Suprapubic skin (tissue), 4 donors: ENCODE measurements at regions not wholly inside any gene's neighbourhood (a gene's known extent, or its start where the extent isn't known, plus 50 kb on each side); places are given as distances from the start of the nearest gene placed in this dataset.
"Not testable (repeated sequence)": the region's sequence is repeated elsewhere in the genome, so short reads cannot be mapped to it uniquely, and the experiment has no call there.

ENCODE experiments used
- DNase-seq, 2 donors: peaks; one replicate each; pipeline ENCODE4 v3.0.0-alpha.2; 2019; ENCODE audit warnings: low spot score in 2 of 2
- H3K27ac ChIP-seq: fragments of 200-600 bp; sonication (generic); one replicate; pipeline ENCODE4 v1.5.1; 2019
- H3K27me3 ChIP-seq: fragments of 200-600 bp; sonication (generic); one replicate; pipeline ENCODE4 v1.5.1; 2019
- H3K36me3 ChIP-seq: fragments of 200-600 bp; sonication (generic); one replicate; pipeline ENCODE4 v1.5.1; 2019
- H3K4me1 ChIP-seq: fragments of 200-600 bp; sonication (generic); one replicate; pipeline ENCODE4 v1.5.1; 2019
- H3K4me3 ChIP-seq: fragments of 200-600 bp; sonication (generic); one replicate; pipeline ENCODE4 v1.5.1; 2019; ENCODE audit warnings: mild to moderate bottlenecking
- H3K9me3 ChIP-seq: fragments of 200-600 bp; sonication (generic); one replicate; pipeline ENCODE4 v1.5.1; 2019
- CTCF ChIP-seq, 2 donors: fragments of 200-600 bp in 1 of 2; fragments of 450-650 bp in 1 of 2; sonication (generic) in 1 of 2; IDR thresholded peaks; one replicate each; pipeline ENCODE4 v1.5.1; 2016 to 2019; ENCODE audit warnings: antibody characterized with exemption in 2 of 2, mild to moderate bottlenecking in 1 of 2, moderate library complexity in 1 of 2
- EP300 ChIP-seq: sonication (generic); formaldehyde crosslinking; IDR thresholded peaks from one replicate; pipeline ENCODE4 v1.6.1; 2017; ENCODE audit warnings: antibody characterized with exemption
- POLR2A ChIP-seq, 2 donors: fragments of 450-650 bp; IDR thresholded peaks; one replicate each; pipeline ENCODE4 v1.6.1; 2017; ENCODE audit warnings: antibody characterized with exemption in 2 of 2, mild to moderate bottlenecking in 2 of 2, moderate library complexity in 2 of 2
- POLR2AphosphoS5 ChIP-seq, 3 donors: sonication (generic); formaldehyde crosslinking; IDR thresholded peaks; one replicate each; pipeline ENCODE4 v1.6.1; 2017; ENCODE audit warnings: antibody characterized with exemption in 3 of 3
- WGBS: methylation state at CpG from one replicate; pipeline ENCODE4 v1.1.5; 2018; 5-methylcytosine and 5-hydroxymethylcytosine counted together

- 89% methylated on average over 14 of the region's 17 CpGs for WGBS
Measured at GRCh38 chr6:77010931-77011542, 452.3 kb downstream of the HTR1B start.

GRCh38 chr6:76992553-76992952, 470.7 kb downstream of the HTR1B start:
- no peaks in the 10 kb centered on the region for H3K27me3 ChIP-seq
- no peak for DNase-seq
- H3K4me3 ChIP-seq, result no peak overlapping the region
- peaks cover 7% of the 10 kb centered on the region for H3K9me3 ChIP-seq
- H3K4me1 ChIP-seq, result no peaks in the 10 kb centered on the region
- 82% methylated on average over 9 of the region's 9 CpGs for WGBS
- no peak overlapping the region for H3K27ac ChIP-seq
- no peaks in the 10 kb centered on the region for H3K36me3 ChIP-seq
- TF ChIP-seq EP300 (no peak), POLR2AphosphoS5 (IDR thresholded peaks at IDR 0.05) (no peak), POLR2A (IDR thresholded peaks at IDR 0.05) (no peak), CTCF (IDR thresholded peaks at IDR 0.05) (no peak)

More at GRCh38 chr6:77010931-77011542, 452.3 kb downstream of the HTR1B start:
- no peaks in the 10 kb centered on the region for H3K27me3 ChIP-seq
- H3K27ac ChIP-seq, result no peak overlapping the region
- H3K9me3 ChIP-seq, result no peaks in the 10 kb centered on the region
- TF ChIP-seq CTCF (IDR thresholded peaks at IDR 0.05) (no peak), EP300 (no peak), POLR2AphosphoS5 (IDR thresholded peaks at IDR 0.05) (no peak), POLR2A (IDR thresholded peaks at IDR 0.05) (no peak)
- DNase-seq, result peak in 1 of 2 donors; percentile 47
- no peak overlapping the region for H3K4me3 ChIP-seq
- H3K4me1 ChIP-seq, result no peaks in the 10 kb centered on the region
- H3K36me3 ChIP-seq, result no peaks in the 10 kb centered on the region

- Histone ChIP-seq H3K36me3 (no peaks in the 10 kb centered on the region), H3K27me3 (no peaks in the 10 kb centered on the region), H3K4me1 (no peaks in the 10 kb centered on the region), H3K27ac (no peak overlapping the region), H3K4me3 (no peak overlapping the region), H3K9me3 (peaks cover 7% of the 10 kb centered on the region)
- DNase-seq, result no peak
- no peak for TF ChIP-seq CTCF (IDR thresholded peaks at IDR 0.05)
- no peak for TF ChIP-seq POLR2A (IDR thresholded peaks at IDR 0.05)
- no peak for TF ChIP-seq POLR2AphosphoS5 (IDR thresholded peaks at IDR 0.05)
- TF ChIP-seq EP300, result no peak
Measured at GRCh38 chr6:76984572-76984971, 478.7 kb downstream of the HTR1B start.

GRCh38 chr6:76982476-76983199, 480.7 kb downstream of the HTR1B start:
- Histone ChIP-seq H3K27me3 (no peaks in the 10 kb centered on the region), H3K27ac (no peak overlapping the region), H3K4me3 (no peak overlapping the region), H3K4me1 (no peaks in the 10 kb centered on the region), H3K9me3 (no peaks in the 10 kb centered on the region), H3K36me3 (no peaks in the 10 kb centered on the region)
- TF ChIP-seq POLR2AphosphoS5 (IDR thresholded peaks at IDR 0.05) (no peak), EP300 (no peak), CTCF (IDR thresholded peaks at IDR 0.05) (no peak), POLR2A (IDR thresholded peaks at IDR 0.05) (no peak)
- 78% methylated on average over 3 of the region's 3 CpGs for WGBS
- no peak for DNase-seq

GRCh38 chr6:76972474-76972873, 490.8 kb downstream of the HTR1B start:
- Histone ChIP-seq H3K27ac (no peak overlapping the region), H3K4me1 (no peaks in the 10 kb centered on the region), H3K27me3 (no peaks in the 10 kb centered on the region), H3K9me3 (no peaks in the 10 kb centered on the region), H3K4me3 (no peak overlapping the region), H3K36me3 (no peaks in the 10 kb centered on the region)
- TF ChIP-seq EP300 (no peak), POLR2AphosphoS5 (IDR thresholded peaks at IDR 0.05) (no peak), CTCF (IDR thresholded peaks at IDR 0.05) (no peak), POLR2A (IDR thresholded peaks at IDR 0.05) (no peak)
- DNase-seq, result no peak

- WGBS, result 84% methylated on average over 15 of the region's 15 CpGs
- H3K4me1 ChIP-seq, H3K9me3 ChIP-seq, H3K4me3 ChIP-seq, DNase-seq, H3K27ac ChIP-seq, H3K36me3 ChIP-seq, H3K27me3 ChIP-seq: not testable (repeated sequence)
Measured at GRCh38 chr6:76959177-76959576, 504.1 kb downstream of the HTR1B start.
